ENCODE measurements at regions not wholly inside any gene's neighbourhood (a gene's known extent, or its start where the extent isn't known, plus 50 kb on each side); places are given as distances from the start of the nearest gene placed in this dataset.

- no peak for TF ChIP-seq CTCF (IDR thresholded peaks at IDR 0.05; ENCODE audit: low read depth, low read length)
- DNase-seq (ENCODE audit: extremely low read depth, low read depth) = no peak
These were observed 543.3 kb upstream of the PKDCC start for GRCh38 chr2:41504532-41504931.

GRCh38 chr2:41510108-41510507, 537.7 kb upstream of the PKDCC start:
- DNase-seq (ENCODE audit: extremely low read depth, low read depth) = no peak
- TF ChIP-seq CTCF (IDR thresholded peaks at IDR 0.05; ENCODE audit: low read depth, low read length) = no peak

GRCh38 chr2:41521211-41521610, 526.6 kb upstream of the PKDCC start:
- no peak for DNase-seq (ENCODE audit: extremely low read depth, low read depth)
- TF ChIP-seq CTCF (IDR thresholded peaks at IDR 0.05; ENCODE audit: low read depth, low read length) = no peak

GRCh38 chr2:41527525-41528323, 520.1 kb upstream of the PKDCC start:
- DNase-seq (ENCODE audit: extremely low read depth, low read depth) = no peak
- no peak for TF ChIP-seq CTCF (IDR thresholded peaks at IDR 0.05; ENCODE audit: low read depth, low read length)

- DNase-seq (ENCODE audit: extremely low read depth, low read depth) = no peak
- no peak for TF ChIP-seq CTCF (IDR thresholded peaks at IDR 0.05; ENCODE audit: low read depth, low read length)
These were observed 512.2 kb upstream of the PKDCC start for GRCh38 chr2:41535575-41535974.

GRCh38 chr2:41540272-41540998, 507.4 kb upstream of the PKDCC start:
- no peak for TF ChIP-seq CTCF (IDR thresholded peaks at IDR 0.05; ENCODE audit: low read depth, low read length)
- DNase-seq (ENCODE audit: extremely low read depth, low read depth) = no peak

- no peak for TF ChIP-seq CTCF (IDR thresholded peaks at IDR 0.05; ENCODE audit: low read depth, low read length)
These were observed 504.1 kb upstream of the PKDCC start for GRCh38 chr2:41543726-41544125.

More at GRCh38 chr2:41543726-41544125, 504.1 kb upstream of the PKDCC start:
- no peak for DNase-seq (ENCODE audit: extremely low read depth, low read depth)

Data from AG09319 (cell line).